Stimulated activated CD4-positive, alpha-beta T cell treated with anti-CD3 and anti-CD28 coated beads, Interleukin-1b, Interleukin-23, amount 100 ng/mL, for 48 hours (primary cell): ENCODE measurements at regions not wholly inside any gene's neighbourhood (a gene's known extent, or its start where the extent isn't known, plus 50 kb on each side); places are given as distances from the start of the nearest gene placed in this dataset.
A peak's percentile ranks its signal among the peaks of the same experiment; 100 is the strongest.
"Not testable (repeated sequence)": the region's sequence is repeated elsewhere in the genome, so short reads cannot be mapped to it uniquely, and the experiment has no call there.

Experiments
- DNase-seq: peaks from one replicate; pipeline ENCODE4 v3.0.0-alpha.2; 2020

GRCh38 chr9:21605489-21605931, 123.4 kb upstream of the IFNE start:
- DNase-seq: no peak

GRCh38 chr9:21607576-21607975, 125.5 kb upstream of the IFNE start:
- no peak for DNase-seq

- DNase-seq: no peak
Measured at GRCh38 chr9:21608200-21608599, 126.1 kb upstream of the IFNE start.

GRCh38 chr9:21609506-21609905, 127.4 kb upstream of the IFNE start:
- DNase-seq: no peak

GRCh38 chr9:21611891-21612290, 129.8 kb upstream of the IFNE start:
- peak; percentile 25 for DNase-seq

- DNase-seq: no peak
Measured at GRCh38 chr9:21615018-21615417, 132.9 kb upstream of the IFNE start.

- DNase-seq: no peak
Measured at GRCh38 chr9:21615446-21615845, 133.3 kb upstream of the IFNE start.

- DNase-seq: no peak
Measured at GRCh38 chr9:21616082-21616778, 134.1 kb upstream of the IFNE start.

- DNase-seq: no peak
Measured at GRCh38 chr9:21624675-21625644, 142.8 kb upstream of the IFNE start.

- no peak for DNase-seq
Measured at GRCh38 chr9:21626493-21626892, 144.4 kb upstream of the IFNE start.

GRCh38 chr9:21628954-21629353, 146.8 kb upstream of the IFNE start:
- DNase-seq: not testable (repeated sequence)

- DNase-seq: no peak
Measured at GRCh38 chr9:21634951-21635350, 152.8 kb upstream of the IFNE start.

- DNase-seq: no peak
Measured at GRCh38 chr9:21638104-21638503, 156.0 kb upstream of the IFNE start.

GRCh38 chr9:21653091-21653490, 149.3 kb upstream of the MTAP start:
- DNase-seq: no peak

- DNase-seq: no peak
Measured at GRCh38 chr9:21653589-21653988, 148.8 kb upstream of the MTAP start.

GRCh38 chr9:21656776-21657674, 145.4 kb upstream of the MTAP start:
- DNase-seq: no peak

- DNase-seq: no peak
Measured at GRCh38 chr9:21657966-21658667, 144.3 kb upstream of the MTAP start.

GRCh38 chr9:21660976-21661375, 141.5 kb upstream of the MTAP start:
- no peak for DNase-seq

- DNase-seq: no peak
Measured at GRCh38 chr9:21661626-21662025, 140.8 kb upstream of the MTAP start.

- no peak for DNase-seq
Measured at GRCh38 chr9:21668516-21668915, 133.9 kb upstream of the MTAP start.

GRCh38 chr9:21669701-21670100, 132.7 kb upstream of the MTAP start:
- DNase-seq: no peak

GRCh38 chr9:21670374-21670773, 132.1 kb upstream of the MTAP start:
- no peak for DNase-seq
